ENCODE measurements at regions not wholly inside any gene's neighbourhood (a gene's known extent, or its start where the extent isn't known, plus 50 kb on each side); places are given as distances from the start of the nearest gene placed in this dataset.

DNA sequence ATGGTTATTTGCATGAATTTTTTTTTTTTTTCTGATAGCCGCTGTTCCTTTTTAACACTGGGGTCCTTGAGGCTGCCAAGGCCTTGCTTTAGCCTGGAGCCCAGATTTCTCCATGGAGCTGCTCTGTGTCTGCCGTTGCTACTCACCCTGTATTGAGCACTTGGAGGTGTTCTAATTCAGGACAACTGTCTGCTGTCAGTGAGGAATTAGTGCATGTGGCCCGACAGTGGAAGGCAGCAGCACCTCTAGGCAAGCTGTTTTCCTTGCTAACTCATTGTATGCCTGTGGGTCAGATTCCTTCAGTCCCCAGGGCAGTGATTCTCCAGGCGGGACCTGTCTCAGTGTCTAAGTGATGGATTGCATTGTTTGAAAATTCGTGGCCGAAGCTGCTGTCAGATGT lies 147.7 kb upstream of the DPP10 start:
- no peak for TF ChIP-seq CTCF (IDR thresholded peaks at IDR 0.05)
- no peak for TF ChIP-seq POLR2A (IDR thresholded peaks at IDR 0.05)

All from thyroid gland (tissue), 4 donors.